HCT116 (cell line): ENCODE measurements at regions not wholly inside any gene's neighbourhood (a gene's known extent, or its start where the extent isn't known, plus 50 kb on each side); places are given as distances from the start of the nearest gene placed in this dataset.

Experiments
- EZH2 ChIP-seq: fragments of 200-600 bp; sonication (generic); IDR thresholded peaks from 2 replicates; pipeline ENCODE4 v1.6.1; 2017; ENCODE audit warnings: antibody characterized with exemption, mixed run types
- MAX ChIP-seq: IDR thresholded peaks from 2 replicates; pipeline ENCODE4 v1.6.1; 2012
- POLR2A ChIP-seq: IDR thresholded peaks from 2 replicates; pipeline ENCODE4 v1.7.0; 2011; ENCODE audit warnings: borderline replicate concordance; ENCODE audit not compliant: insufficient read depth, insufficient read length; ENCODE audit errors: extremely low read depth
- POLR2AphosphoS5 ChIP-seq: IDR thresholded peaks from 2 replicates; pipeline ENCODE4 v1.6.1; 2011; ENCODE audit warnings: mild to moderate bottlenecking, low read depth, low read length, moderate library complexity
- RAD21 ChIP-seq: IDR thresholded peaks from 2 replicates; pipeline ENCODE4 v1.6.1; 2012; ENCODE audit warnings: low read depth, mild to moderate bottlenecking
- TF ChIP-seq, protein P1 (sequence below), 3 experiments: fragments of 200-600 bp in 1 of 3; sonication (generic) in 1 of 3; IDR thresholded peaks in 2 of 3; conservative IDR thresholded peaks in 1 of 3; 2 replicates each; pipeline ENCODE4 v1.5.1; 2012 to 2017; ENCODE audit warnings: low read depth in 2 of 3, low read length in 2 of 3, antibody characterized with exemption in 1 of 3, borderline replicate concordance in 1 of 3, control low read depth in 1 of 3, mild to moderate bottlenecking in 1 of 3, mixed read lengths in 1 of 3, mixed run types in 1 of 3, moderate library complexity in 1 of 3; ENCODE audit not compliant: insufficient read depth in 1 of 3

DNA sequence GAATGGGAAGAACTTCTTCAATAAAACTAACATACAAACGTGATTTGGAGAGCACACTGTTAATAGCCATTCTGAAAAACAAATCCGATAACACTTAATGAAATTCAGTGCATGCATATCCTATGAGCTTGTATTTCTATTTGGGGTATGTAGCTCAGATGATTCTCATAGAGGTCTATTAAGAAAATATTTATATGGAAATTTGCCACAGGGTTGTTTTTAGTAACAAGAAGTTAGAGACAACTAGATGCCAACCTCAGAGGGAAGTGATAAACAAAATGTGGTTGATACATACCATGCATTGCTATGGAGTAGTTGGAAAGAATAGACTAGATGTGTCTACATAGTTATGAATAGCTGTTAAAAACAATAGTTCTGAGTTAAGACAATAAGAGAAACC is 395.8 kb upstream of the MAGEB18 start:
- no peak for TF ChIP-seq POLR2A
- no peak for TF ChIP-seq EZH2
- no peak for TF ChIP-seq RAD21
- no peak for TF ChIP-seq POLR2AphosphoS5
- TF ChIP-seq, protein P1, sequence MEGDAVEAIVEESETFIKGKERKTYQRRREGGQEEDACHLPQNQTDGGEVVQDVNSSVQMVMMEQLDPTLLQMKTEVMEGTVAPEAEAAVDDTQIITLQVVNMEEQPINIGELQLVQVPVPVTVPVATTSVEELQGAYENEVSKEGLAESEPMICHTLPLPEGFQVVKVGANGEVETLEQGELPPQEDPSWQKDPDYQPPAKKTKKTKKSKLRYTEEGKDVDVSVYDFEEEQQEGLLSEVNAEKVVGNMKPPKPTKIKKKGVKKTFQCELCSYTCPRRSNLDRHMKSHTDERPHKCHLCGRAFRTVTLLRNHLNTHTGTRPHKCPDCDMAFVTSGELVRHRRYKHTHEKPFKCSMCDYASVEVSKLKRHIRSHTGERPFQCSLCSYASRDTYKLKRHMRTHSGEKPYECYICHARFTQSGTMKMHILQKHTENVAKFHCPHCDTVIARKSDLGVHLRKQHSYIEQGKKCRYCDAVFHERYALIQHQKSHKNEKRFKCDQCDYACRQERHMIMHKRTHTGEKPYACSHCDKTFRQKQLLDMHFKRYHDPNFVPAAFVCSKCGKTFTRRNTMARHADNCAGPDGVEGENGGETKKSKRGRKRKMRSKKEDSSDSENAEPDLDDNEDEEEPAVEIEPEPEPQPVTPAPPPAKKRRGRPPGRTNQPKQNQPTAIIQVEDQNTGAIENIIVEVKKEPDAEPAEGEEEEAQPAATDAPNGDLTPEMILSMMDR (IDR thresholded peaks at IDR 0.05 in 2 of 3, conservative IDR thresholded peaks at IDR 0.05 in 1 of 3; ENCODE audit: borderline replicate concordance in 1 of 3, insufficient read depth in 1 of 3, low read depth in 2 of 3, low read length in 2 of 3): no peak
- TF ChIP-seq MAX: no peak
